WTC11 (cell line): ENCODE measurements at regions not wholly inside any gene's neighbourhood (a gene's known extent, or its start where the extent isn't known, plus 50 kb on each side); places are given as distances from the start of the nearest gene placed in this dataset.

ENCODE experiments used
- ATAC-seq: fragments of 200-7000 bp; cut with Tn5 transposase; 2 replicates; pipeline ENCODE4 v1.10.0; 2021; ENCODE audit warnings: mild to moderate bottlenecking, moderate library complexity
- CTCF ChIA-PET: fragments of 300-600 bp; sonication (Branson Sonifier 250); formaldehyde crosslinking; loops from one replicate; lab custom pipeline; 2021; ENCODE audit warnings: antibody characterized with exemption; lab: Charles Lee
- POLR2A ChIA-PET: fragments of 350-600 bp; sonication (Branson Sonifier 250); formaldehyde crosslinking; loops from one replicate; lab custom pipeline; 2021; ENCODE audit warnings: antibody characterized with exemption; lab: Charles Lee
- DNase-seq: peaks from one replicate; pipeline ENCODE4 v3.0.0; 2021; ENCODE audit warnings: low spot score
- H3K27ac Mint-ChIP-seq: 2 replicates; pipeline ENCODE4 v1.8.0; 2021; ENCODE audit warnings: mixed read lengths
- H3K27me3 Mint-ChIP-seq: 2 replicates; pipeline ENCODE4 v1.8.0; 2021; ENCODE audit warnings: low read depth, mild to moderate bottlenecking, moderate library complexity, mixed read lengths
- H3K36me3 Mint-ChIP-seq: 2 replicates; pipeline ENCODE4 v1.8.0; 2021; ENCODE audit warnings: mixed read lengths
- H3K4me1 Mint-ChIP-seq: 2 replicates; pipeline ENCODE4 v1.8.0; 2022; ENCODE audit warnings: mixed read lengths
- H3K4me3 Mint-ChIP-seq: 2 replicates; pipeline ENCODE4 v1.8.0; 2021; ENCODE audit warnings: mild to moderate bottlenecking, moderate library complexity, mixed read lengths
- H3K9me3 Mint-ChIP-seq: 2 replicates; pipeline ENCODE4 v1.8.0; 2021; ENCODE audit warnings: mixed read lengths
- ELF4 ChIP-seq: sonication (generic); formaldehyde crosslinking; IDR thresholded peaks from 2 replicates; pipeline ENCODE4 v1.8.1; 2022; ENCODE audit warnings: low read depth, mild to moderate bottlenecking, moderate library complexity, missing genetic modification reagents
- EMX1 ChIP-seq: fragments of 250-450 bp; sonication (Bioruptor Pico); IDR thresholded peaks from 2 replicates; pipeline ENCODE4 v1.8.0; 2021; ENCODE audit warnings: mild to moderate bottlenecking
- ESRRA ChIP-seq: sonication (generic); formaldehyde crosslinking; IDR thresholded peaks from 2 replicates; pipeline ENCODE4 v1.8.1; 2022; ENCODE audit warnings: mild to moderate bottlenecking, missing genetic modification reagents, borderline replicate concordance
- MXD4 ChIP-seq: fragments of 250-450 bp; sonication (Bioruptor Pico); IDR thresholded peaks from 2 replicates; pipeline ENCODE4 v1.8.0; 2021; ENCODE audit warnings: mild to moderate bottlenecking, moderate library complexity, borderline replicate concordance
- RELA ChIP-seq: sonication (generic); formaldehyde crosslinking; IDR thresholded peaks from 2 replicates; pipeline ENCODE4 v1.8.1; 2022; ENCODE audit warnings: missing genetic modification reagents, mild to moderate bottlenecking, borderline replicate concordance
- RORB ChIP-seq: fragments of 250-450 bp; sonication (Bioruptor Pico); IDR thresholded peaks from 2 replicates; pipeline ENCODE4 v1.9.0; 2021; ENCODE audit warnings: mild to moderate bottlenecking
- ZBTB21 ChIP-seq: sonication (generic); formaldehyde crosslinking; IDR thresholded peaks from 2 replicates; pipeline ENCODE4 v1.8.1; 2023; ENCODE audit warnings: mild to moderate bottlenecking, missing genetic modification reagents, borderline replicate concordance
- ZNF317 ChIP-seq: sonication (generic); formaldehyde crosslinking; IDR thresholded peaks from 2 replicates; pipeline ENCODE4 v1.8.1; 2023; ENCODE audit warnings: low read depth, mild to moderate bottlenecking, moderate library complexity, missing genetic modification reagents, borderline replicate concordance
- TF ChIP-seq, protein P1 (sequence below): sonication (generic); formaldehyde crosslinking; IDR thresholded peaks from 2 replicates; pipeline ENCODE4 v1.8.1; 2022; ENCODE audit warnings: missing genetic modification reagents, borderline replicate concordance
- TF ChIP-seq, protein P2 (sequence below): sonication (generic); formaldehyde crosslinking; IDR thresholded peaks from 2 replicates; pipeline ENCODE4 v1.8.1; 2023; ENCODE audit warnings: mild to moderate bottlenecking, missing genetic modification reagents, moderate library complexity
- TF ChIP-seq, protein P3 (sequence below): sonication (generic); formaldehyde crosslinking; IDR thresholded peaks from 2 replicates; pipeline ENCODE4 v1.8.1; 2023; ENCODE audit warnings: mild to moderate bottlenecking, missing genetic modification reagents, moderate library complexity
- TF ChIP-seq, protein P4 (sequence below): fragments of 250-450 bp; sonication (Bioruptor Pico); conservative IDR thresholded peaks from 2 replicates; pipeline ENCODE4 v1.9.0; 2021; ENCODE audit warnings: mild to moderate bottlenecking
- TF ChIP-seq, protein P5 (sequence below): sonication (generic); formaldehyde crosslinking; IDR thresholded peaks from 2 replicates; pipeline ENCODE4 v1.8.1; 2023; ENCODE audit warnings: mild to moderate bottlenecking, missing genetic modification reagents, borderline replicate concordance
- TF ChIP-seq, protein P6 (sequence below): sonication (generic); formaldehyde crosslinking; IDR thresholded peaks from 2 replicates; pipeline ENCODE4 v1.8.0; 2022; ENCODE audit warnings: missing genetic modification reagents
- TF ChIP-seq, protein P7 (sequence below): fragments of 200-600 bp; IDR thresholded peaks from 2 replicates; pipeline ENCODE4 v1.8.0; 2022; ENCODE audit warnings: antibody characterized with exemption
- TF ChIP-seq, protein P8 (sequence below): sonication (generic); formaldehyde crosslinking; IDR thresholded peaks from 2 replicates; pipeline ENCODE4 v1.8.1; 2022; ENCODE audit warnings: low read depth, mild to moderate bottlenecking, moderate library complexity, missing genetic modification reagents, borderline replicate concordance

DNA sequence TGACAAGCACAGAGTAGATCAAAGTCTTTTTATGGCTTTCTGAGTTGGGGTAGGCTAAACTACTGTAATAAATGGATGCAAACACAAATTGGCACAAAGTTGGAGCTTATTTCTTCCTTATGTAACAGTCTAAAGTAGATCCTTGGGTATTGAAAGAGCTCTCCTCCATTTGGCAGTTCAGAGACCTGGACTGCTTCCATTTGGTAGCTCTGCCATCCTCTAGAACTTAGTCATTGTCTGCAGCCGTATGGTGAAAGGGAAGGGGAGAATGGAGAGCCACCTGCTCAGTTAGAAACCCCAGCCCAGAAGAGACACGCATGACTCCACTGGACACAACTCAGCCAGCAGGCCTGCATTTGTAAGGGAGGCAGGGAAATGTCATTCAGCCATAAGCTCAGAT is 345.0 kb downstream of the DMAC1 start:
- TF ChIP-seq ESRRA (CRISPR knock-in tag) (no peak), RELA (CRISPR knock-in tag) (no peak), ZNF317 (CRISPR knock-in tag) (no peak), RORB (CRISPR knock-in tag) (no peak)
- TF ChIP-seq, protein P1, sequence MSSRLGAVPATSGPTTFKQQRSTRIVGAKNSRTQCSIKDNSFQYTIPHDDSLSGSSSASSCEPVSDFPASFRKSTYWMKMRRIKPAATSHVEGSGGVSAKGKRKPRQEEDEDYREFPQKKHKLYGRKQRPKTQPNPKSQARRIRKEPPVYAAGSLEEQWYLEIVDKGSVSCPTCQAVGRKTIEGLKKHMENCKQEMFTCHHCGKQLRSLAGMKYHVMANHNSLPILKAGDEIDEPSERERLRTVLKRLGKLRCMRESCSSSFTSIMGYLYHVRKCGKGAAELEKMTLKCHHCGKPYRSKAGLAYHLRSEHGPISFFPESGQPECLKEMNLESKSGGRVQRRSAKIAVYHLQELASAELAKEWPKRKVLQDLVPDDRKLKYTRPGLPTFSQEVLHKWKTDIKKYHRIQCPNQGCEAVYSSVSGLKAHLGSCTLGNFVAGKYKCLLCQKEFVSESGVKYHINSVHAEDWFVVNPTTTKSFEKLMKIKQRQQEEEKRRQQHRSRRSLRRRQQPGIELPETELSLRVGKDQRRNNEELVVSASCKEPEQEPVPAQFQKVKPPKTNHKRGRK (CRISPR knock-in tag) = no peak
- TF ChIP-seq, protein P2, sequence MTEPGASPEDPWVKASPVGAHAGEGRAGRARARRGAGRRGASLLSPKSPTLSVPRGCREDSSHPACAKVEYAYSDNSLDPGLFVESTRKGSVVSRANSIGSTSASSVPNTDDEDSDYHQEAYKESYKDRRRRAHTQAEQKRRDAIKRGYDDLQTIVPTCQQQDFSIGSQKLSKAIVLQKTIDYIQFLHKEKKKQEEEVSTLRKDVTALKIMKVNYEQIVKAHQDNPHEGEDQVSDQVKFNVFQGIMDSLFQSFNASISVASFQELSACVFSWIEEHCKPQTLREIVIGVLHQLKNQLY = no peak
- TF ChIP-seq, protein P3, sequence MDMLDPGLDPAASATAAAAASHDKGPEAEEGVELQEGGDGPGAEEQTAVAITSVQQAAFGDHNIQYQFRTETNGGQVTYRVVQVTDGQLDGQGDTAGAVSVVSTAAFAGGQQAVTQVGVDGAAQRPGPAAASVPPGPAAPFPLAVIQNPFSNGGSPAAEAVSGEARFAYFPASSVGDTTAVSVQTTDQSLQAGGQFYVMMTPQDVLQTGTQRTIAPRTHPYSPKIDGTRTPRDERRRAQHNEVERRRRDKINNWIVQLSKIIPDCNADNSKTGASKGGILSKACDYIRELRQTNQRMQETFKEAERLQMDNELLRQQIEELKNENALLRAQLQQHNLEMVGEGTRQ = no peak
- TF ChIP-seq, protein P4, sequence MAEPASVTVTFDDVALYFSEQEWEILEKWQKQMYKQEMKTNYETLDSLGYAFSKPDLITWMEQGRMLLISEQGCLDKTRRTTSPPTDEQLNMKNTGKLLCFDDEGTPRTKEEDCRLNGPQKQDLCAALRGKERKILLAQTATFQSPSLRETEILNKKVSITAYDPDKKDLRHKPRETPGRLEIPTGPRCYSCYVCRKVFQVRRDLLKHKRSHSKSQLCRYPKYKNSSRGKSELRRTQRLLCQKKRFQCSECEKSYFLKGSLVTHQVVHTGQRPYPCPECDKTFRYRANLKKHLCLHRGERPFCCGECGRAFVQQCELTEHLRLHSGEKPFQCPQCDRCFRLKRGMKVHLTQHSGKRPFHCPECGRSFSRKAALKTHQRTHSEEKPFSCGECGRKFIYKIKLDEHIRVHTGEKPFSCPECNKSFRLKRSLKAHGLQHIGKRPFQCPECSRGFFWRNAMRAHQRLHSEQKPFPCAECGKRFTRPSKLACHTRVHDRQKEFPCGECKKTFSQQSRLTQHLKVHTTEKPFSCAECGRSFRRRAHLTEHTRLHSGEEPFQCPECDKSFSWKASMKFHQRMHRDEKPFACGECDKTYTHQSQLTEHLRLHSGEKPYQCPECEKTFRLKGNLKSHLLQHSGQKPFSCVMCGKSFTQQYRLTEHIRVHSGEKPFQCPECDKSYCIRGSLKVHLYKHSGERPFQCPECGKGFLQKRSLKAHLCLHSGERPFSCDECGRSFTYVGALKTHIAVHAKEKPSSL (CRISPR knock-in tag) = no peak
- TF ChIP-seq, protein P5, sequence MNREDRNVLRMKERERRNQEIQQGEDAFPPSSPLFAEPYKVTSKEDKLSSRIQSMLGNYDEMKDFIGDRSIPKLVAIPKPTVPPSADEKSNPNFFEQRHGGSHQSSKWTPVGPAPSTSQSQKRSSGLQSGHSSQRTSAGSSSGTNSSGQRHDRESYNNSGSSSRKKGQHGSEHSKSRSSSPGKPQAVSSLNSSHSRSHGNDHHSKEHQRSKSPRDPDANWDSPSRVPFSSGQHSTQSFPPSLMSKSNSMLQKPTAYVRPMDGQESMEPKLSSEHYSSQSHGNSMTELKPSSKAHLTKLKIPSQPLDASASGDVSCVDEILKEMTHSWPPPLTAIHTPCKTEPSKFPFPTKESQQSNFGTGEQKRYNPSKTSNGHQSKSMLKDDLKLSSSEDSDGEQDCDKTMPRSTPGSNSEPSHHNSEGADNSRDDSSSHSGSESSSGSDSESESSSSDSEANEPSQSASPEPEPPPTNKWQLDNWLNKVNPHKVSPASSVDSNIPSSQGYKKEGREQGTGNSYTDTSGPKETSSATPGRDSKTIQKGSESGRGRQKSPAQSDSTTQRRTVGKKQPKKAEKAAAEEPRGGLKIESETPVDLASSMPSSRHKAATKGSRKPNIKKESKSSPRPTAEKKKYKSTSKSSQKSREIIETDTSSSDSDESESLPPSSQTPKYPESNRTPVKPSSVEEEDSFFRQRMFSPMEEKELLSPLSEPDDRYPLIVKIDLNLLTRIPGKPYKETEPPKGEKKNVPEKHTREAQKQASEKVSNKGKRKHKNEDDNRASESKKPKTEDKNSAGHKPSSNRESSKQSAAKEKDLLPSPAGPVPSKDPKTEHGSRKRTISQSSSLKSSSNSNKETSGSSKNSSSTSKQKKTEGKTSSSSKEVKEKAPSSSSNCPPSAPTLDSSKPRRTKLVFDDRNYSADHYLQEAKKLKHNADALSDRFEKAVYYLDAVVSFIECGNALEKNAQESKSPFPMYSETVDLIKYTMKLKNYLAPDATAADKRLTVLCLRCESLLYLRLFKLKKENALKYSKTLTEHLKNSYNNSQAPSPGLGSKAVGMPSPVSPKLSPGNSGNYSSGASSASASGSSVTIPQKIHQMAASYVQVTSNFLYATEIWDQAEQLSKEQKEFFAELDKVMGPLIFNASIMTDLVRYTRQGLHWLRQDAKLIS (CRISPR knock-in tag) = no peak
- TF ChIP-seq, all 79 proteins: peak for 0

DNA sequence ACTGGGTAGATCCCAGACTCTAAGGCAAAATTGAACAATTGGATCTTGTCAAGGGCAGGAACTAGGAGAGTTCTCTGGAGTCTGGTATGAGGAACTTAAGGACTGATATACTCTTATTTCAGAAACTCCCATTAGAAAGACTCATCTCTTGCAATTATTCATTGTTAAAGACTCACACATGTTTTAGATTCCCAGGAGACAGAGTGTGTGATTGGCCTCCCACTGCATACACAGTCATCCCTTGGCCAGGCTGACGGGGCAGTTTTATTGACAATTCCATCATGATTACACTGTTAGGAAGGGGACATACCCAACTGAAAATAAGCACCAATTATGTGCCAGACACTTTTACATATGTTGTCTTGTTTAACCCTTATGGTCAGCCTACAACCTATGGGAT is 347.2 kb downstream of the DMAC1 start:
- Mint-ChIP-seq H3K4me1 (no peaks in the 10 kb centered on the region), H3K27ac (no peak overlapping the region), H3K36me3 (no peaks in the 10 kb centered on the region), H3K4me3 (no peak overlapping the region), H3K27me3 (peaks cover 1% of the 10 kb centered on the region), H3K9me3 (no peaks in the 10 kb centered on the region)
- DNase-seq (no peak), ATAC-seq (no peak)
- ChIA-PET CTCF (no interaction called here), POLR2A (no interaction called here)
- TF ChIP-seq, protein P6, sequence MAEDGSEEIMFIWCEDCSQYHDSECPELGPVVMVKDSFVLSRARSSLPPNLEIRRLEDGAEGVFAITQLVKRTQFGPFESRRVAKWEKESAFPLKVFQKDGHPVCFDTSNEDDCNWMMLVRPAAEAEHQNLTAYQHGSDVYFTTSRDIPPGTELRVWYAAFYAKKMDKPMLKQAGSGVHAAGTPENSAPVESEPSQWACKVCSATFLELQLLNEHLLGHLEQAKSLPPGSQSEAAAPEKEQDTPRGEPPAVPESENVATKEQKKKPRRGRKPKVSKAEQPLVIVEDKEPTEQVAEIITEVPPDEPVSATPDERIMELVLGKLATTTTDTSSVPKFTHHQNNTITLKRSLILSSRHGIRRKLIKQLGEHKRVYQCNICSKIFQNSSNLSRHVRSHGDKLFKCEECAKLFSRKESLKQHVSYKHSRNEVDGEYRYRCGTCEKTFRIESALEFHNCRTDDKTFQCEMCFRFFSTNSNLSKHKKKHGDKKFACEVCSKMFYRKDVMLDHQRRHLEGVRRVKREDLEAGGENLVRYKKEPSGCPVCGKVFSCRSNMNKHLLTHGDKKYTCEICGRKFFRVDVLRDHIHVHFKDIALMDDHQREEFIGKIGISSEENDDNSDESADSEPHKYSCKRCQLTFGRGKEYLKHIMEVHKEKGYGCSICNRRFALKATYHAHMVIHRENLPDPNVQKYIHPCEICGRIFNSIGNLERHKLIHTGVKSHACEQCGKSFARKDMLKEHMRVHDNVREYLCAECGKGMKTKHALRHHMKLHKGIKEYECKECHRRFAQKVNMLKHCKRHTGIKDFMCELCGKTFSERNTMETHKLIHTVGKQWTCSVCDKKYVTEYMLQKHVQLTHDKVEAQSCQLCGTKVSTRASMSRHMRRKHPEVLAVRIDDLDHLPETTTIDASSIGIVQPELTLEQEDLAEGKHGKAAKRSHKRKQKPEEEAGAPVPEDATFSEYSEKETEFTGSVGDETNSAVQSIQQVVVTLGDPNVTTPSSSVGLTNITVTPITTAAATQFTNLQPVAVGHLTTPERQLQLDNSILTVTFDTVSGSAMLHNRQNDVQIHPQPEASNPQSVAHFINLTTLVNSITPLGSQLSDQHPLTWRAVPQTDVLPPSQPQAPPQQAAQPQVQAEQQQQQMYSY (CRISPR knock-in tag) = no peak
- TF ChIP-seq EMX1 (CRISPR knock-in tag) (no peak), MXD4 (CRISPR knock-in tag) (no peak), ZBTB21 (CRISPR knock-in tag) (no peak), ELF4 (no peak)
- TF ChIP-seq, protein P7, sequence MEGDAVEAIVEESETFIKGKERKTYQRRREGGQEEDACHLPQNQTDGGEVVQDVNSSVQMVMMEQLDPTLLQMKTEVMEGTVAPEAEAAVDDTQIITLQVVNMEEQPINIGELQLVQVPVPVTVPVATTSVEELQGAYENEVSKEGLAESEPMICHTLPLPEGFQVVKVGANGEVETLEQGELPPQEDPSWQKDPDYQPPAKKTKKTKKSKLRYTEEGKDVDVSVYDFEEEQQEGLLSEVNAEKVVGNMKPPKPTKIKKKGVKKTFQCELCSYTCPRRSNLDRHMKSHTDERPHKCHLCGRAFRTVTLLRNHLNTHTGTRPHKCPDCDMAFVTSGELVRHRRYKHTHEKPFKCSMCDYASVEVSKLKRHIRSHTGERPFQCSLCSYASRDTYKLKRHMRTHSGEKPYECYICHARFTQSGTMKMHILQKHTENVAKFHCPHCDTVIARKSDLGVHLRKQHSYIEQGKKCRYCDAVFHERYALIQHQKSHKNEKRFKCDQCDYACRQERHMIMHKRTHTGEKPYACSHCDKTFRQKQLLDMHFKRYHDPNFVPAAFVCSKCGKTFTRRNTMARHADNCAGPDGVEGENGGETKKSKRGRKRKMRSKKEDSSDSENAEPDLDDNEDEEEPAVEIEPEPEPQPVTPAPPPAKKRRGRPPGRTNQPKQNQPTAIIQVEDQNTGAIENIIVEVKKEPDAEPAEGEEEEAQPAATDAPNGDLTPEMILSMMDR = no peak
- TF ChIP-seq, protein P8, sequence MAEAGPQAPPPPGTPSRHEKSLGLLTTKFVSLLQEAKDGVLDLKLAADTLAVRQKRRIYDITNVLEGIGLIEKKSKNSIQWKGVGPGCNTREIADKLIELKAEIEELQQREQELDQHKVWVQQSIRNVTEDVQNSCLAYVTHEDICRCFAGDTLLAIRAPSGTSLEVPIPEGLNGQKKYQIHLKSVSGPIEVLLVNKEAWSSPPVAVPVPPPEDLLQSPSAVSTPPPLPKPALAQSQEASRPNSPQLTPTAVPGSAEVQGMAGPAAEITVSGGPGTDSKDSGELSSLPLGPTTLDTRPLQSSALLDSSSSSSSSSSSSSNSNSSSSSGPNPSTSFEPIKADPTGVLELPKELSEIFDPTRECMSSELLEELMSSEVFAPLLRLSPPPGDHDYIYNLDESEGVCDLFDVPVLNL (CRISPR knock-in tag) = no peak

More for the DNA sequence above, 345.0 kb downstream of the DMAC1 start:
- Mint-ChIP-seq H3K4me1 (peaks cover 5% of the 10 kb centered on the region), H3K27me3 (peaks cover 4% of the 10 kb centered on the region), H3K27ac (no peak overlapping the region), H3K4me3 (no peak overlapping the region), H3K36me3 (no peaks in the 10 kb centered on the region), H3K9me3 (peaks cover 1% of the 10 kb centered on the region; the same call in 1 of the 2 replicates)
- ChIA-PET CTCF (interaction anchor here (1.5 kb wide), 1 partner anchor 269 kb away, joined by 3 read pairs; no protein-coding TSS in a partner anchor), POLR2A (no interaction called here)
- no peak for ATAC-seq
- no peak for DNase-seq
